Stomach (tissue), 4 donors: ENCODE measurements at regions not wholly inside any gene's neighbourhood (a gene's known extent, or its start where the extent isn't known, plus 50 kb on each side); places are given as distances from the start of the nearest gene placed in this dataset.

Source experiments
- CTCF ChIP-seq, 7 experiments: fragments of 450-650 bp in 4 of 7; fragments of 200-600 bp in 3 of 7; sonication (generic) in 3 of 7; IDR thresholded peaks; one replicate each; pipeline ENCODE4 v1.5.1; 2016 to 2019; ENCODE audit warnings: antibody characterized with exemption in 7 of 7, control low read depth in 2 of 7, mild to moderate bottlenecking in 1 of 7
- EP300 ChIP-seq: sonication (generic); formaldehyde crosslinking; IDR thresholded peaks from one replicate; pipeline ENCODE4 v1.6.1; 2017; ENCODE audit warnings: antibody characterized with exemption
- POLR2A ChIP-seq, 4 donors: fragments of 450-650 bp; IDR thresholded peaks; one replicate each; pipeline ENCODE4 v1.6.1; 2016; ENCODE audit warnings: antibody characterized with exemption in 4 of 4, control low read depth in 2 of 4, mild to moderate bottlenecking in 1 of 4, moderate library complexity in 1 of 4
- POLR2AphosphoS5 ChIP-seq, 3 donors: sonication (generic); formaldehyde crosslinking; IDR thresholded peaks; one replicate each; pipeline ENCODE4 v1.6.1; 2016; ENCODE audit warnings: antibody characterized with exemption in 3 of 3

- TF ChIP-seq CTCF (IDR thresholded peaks at IDR 0.05) (no peak), POLR2A (IDR thresholded peaks at IDR 0.05) (no peak), EP300 (no peak), POLR2AphosphoS5 (IDR thresholded peaks at IDR 0.05) (no peak)
Measured at GRCh38 chrY:19484997-19485396, 259.5 kb downstream of the KDM5D start.
